K562 (cell line): ENCODE measurements at regions not wholly inside any gene's neighbourhood (a gene's known extent, or its start where the extent isn't known, plus 50 kb on each side); places are given as distances from the start of the nearest gene placed in this dataset.

Experiments used
- ATAC-seq: fragments of 200-7000 bp; cut with Tn5 transposase; 3 replicates; pipeline ENCODE4 v1.9.1; 2020; ENCODE audit warnings: moderate library complexity
- BruUV-seq: library from RNA; stranded (reverse); fragments of 400-500 nt; replicated peaks from 2 replicates; lab custom pipeline; 2021; lab: Mats Ljungman, UMichigan
- CTCF ChIA-PET: fragments of 300-600 bp; formaldehyde crosslinking; extraction: SDS; loops from one replicate; lab custom pipeline; 2021; ENCODE audit warnings: low intra/inter-chr PET ratio; lab: Yijun Ruan, JAX
- POLR2A ChIA-PET: fragments of 300-600, 350-650 bp; sonication (Branson Sonifier 250); formaldehyde crosslinking; extraction: SDS; loops from one replicate; lab custom pipeline; 2021; ENCODE audit warnings: antibody characterized with exemption, inconsistent platforms; lab: Yijun Ruan, JAX
- DNase-seq, 4 experiments: peaks; one replicate each; pipeline versions ENCODE4 v3.0.0 to v3.0.0-alpha.2; 2011 to 2018; ENCODE audit warnings: low spot score in 3 of 4, mixed read lengths in 3 of 4; ENCODE audit errors: extremely low read depth in 1 of 4
- FAIRE-seq: peaks from 2 replicates; lab custom pipeline; 2011; peaks lifted over from hg19 to GRCh38; lab: Jason Lieb, UNC
- H2AFZ ChIP-seq: 2 replicates; pipeline ENCODE4 v1.6.0; 2011; ENCODE audit warnings: low read depth, low read length, control low read depth, inconsistent platforms
- H3K27ac ChIP-seq: fragments of 200-600 bp; 3 replicates; pipeline ENCODE4 v1.8.0; 2011; ENCODE audit warnings: low read depth, mild to moderate bottlenecking, control low read depth, inconsistent platforms, low read length, moderate library complexity, mixed read lengths; ENCODE audit errors: extremely low read depth
- H3K27me3 ChIP-seq, 2 experiments: fragments of 300-600 bp in 1 of 2; 2 replicates in 1 of 2; 3 replicates in 1 of 2; pipeline versions ENCODE4 v1.6.0 to v1.8.0; 2011; ENCODE audit warnings: inconsistent platforms in 2 of 2, low read length in 2 of 2, mild to moderate bottlenecking in 1 of 2, mixed read lengths in 1 of 2, moderate library complexity in 1 of 2; ENCODE audit not compliant: control insufficient read depth in 2 of 2, insufficient read depth in 2 of 2
- H3K36me3 ChIP-seq: fragments of 300-600 bp; 3 replicates; pipeline ENCODE4 v1.8.0; 2011; ENCODE audit warnings: mild to moderate bottlenecking, low read length, inconsistent platforms; ENCODE audit not compliant: control insufficient read depth, insufficient read depth
- H3K4me1 ChIP-seq, 2 experiments: fragments of 200-600 bp in 1 of 2; replicated peaks in 1 of 2; 2 replicates in 1 of 2; 3 replicates in 1 of 2; pipeline versions ENCODE4 v1.5.1 to v1.8.0; 2011; ENCODE audit warnings: inconsistent platforms in 2 of 2, low read length in 2 of 2, mild to moderate bottlenecking in 1 of 2, mixed read lengths in 1 of 2, moderate library complexity in 1 of 2; ENCODE audit not compliant: control insufficient read depth in 2 of 2, insufficient read depth in 2 of 2
- H3K4me2 ChIP-seq: 2 replicates; pipeline ENCODE4 v1.6.1; 2011; ENCODE audit warnings: low read length, control low read depth, inconsistent platforms, mixed read lengths; ENCODE audit not compliant: insufficient read depth
- H3K4me3 ChIP-seq: fragments of 200-600 bp; sonication (generic), shearing (Covaris generic); 2 replicates; pipeline ENCODE4 v1.5.1; 2016; ENCODE audit warnings: control low read depth, inconsistent platforms
- H3K79me2 ChIP-seq: fragments of 200-600 bp; 3 replicates; pipeline ENCODE4 v1.8.0; 2011; ENCODE audit warnings: low read length, inconsistent platforms; ENCODE audit not compliant: control insufficient read depth, insufficient read depth
- H3K9ac ChIP-seq, 2 experiments: 2 replicates each; pipeline versions ENCODE4 v1.6.0 to v1.6.1; 2011; ENCODE audit warnings: low read depth in 2 of 2, low read length in 2 of 2, control low read depth in 1 of 2, inconsistent platforms in 1 of 2, mild to moderate bottlenecking in 1 of 2, mixed read lengths in 1 of 2; ENCODE audit not compliant: insufficient read depth in 1 of 2
- H3K9me1 ChIP-seq: one replicate; pipeline ENCODE4 v1.6.0; 2011; ENCODE audit warnings: inconsistent platforms, mild to moderate bottlenecking, low read length, moderate library complexity; ENCODE audit not compliant: control insufficient read depth, insufficient read depth
- H3K9me3 ChIP-seq: replicated peaks from 2 replicates; pipeline ENCODE4 v1.5.1; 2011; ENCODE audit warnings: low read depth, low read length, inconsistent platforms; ENCODE audit not compliant: control insufficient read depth, insufficient read depth
- H4K20me1 ChIP-seq: replicated peaks from 2 replicates; pipeline ENCODE4 v1.6.1; 2011; ENCODE audit warnings: low read length, inconsistent platforms, mixed read lengths; ENCODE audit not compliant: control insufficient read depth, insufficient read depth
- AFF1 ChIP-seq, 2 experiments: fragments of 450-650 bp; IDR thresholded peaks; 2 replicates each; pipeline ENCODE4 v1.6.1; 2018; ENCODE audit warnings: mild to moderate bottlenecking in 2 of 2, low read depth in 1 of 2; ENCODE audit not compliant: partially characterized antibody in 2 of 2
- CXXC5 ChIP-seq: fragments of 250-450 bp; sonication (Bioruptor Pico); IDR thresholded peaks from 2 replicates; pipeline ENCODE4 v1.8.0; 2022; ENCODE audit warnings: inconsistent platforms, mild to moderate bottlenecking, moderate library complexity
- FOXK2 ChIP-seq, 2 experiments: fragments of 450-650 bp; IDR thresholded peaks in 1 of 2; conservative IDR thresholded peaks in 1 of 2; 2 replicates each; pipeline ENCODE4 v1.6.1; 2016; ENCODE audit warnings: low read depth in 2 of 2, mild to moderate bottlenecking in 1 of 2
- JUN ChIP-seq, 2 experiments: sonication (generic) in 1 of 2; formaldehyde crosslinking in 1 of 2; IDR thresholded peaks; 2 replicates each; pipeline versions ENCODE4 v1.6.1 to v1.8.0; 2012 to 2022; ENCODE audit warnings: borderline replicate concordance in 2 of 2, mild to moderate bottlenecking in 2 of 2, improper control_type of control experiment in 1 of 2, low read depth in 1 of 2, low read length in 1 of 2, missing genetic modification reagents in 1 of 2
- TEAD2 ChIP-seq: fragments of 450-650 bp; IDR thresholded peaks from 2 replicates; pipeline ENCODE4 v1.6.1; 2016; ENCODE audit warnings: missing genetic modification characterization, control low read depth, missing compliant biosample characterization
- WGBS: fragments of 100-300 bp; shearing (Covaris generic); methylation state at CpG from one replicate; pipeline ENCODE4 v1.1.6; 2016; ENCODE audit warnings: low coverage, mixed read lengths; ENCODE audit not compliant: insufficient coverage; ENCODE audit errors: missing lambda C conversion rate; 5-methylcytosine and 5-hydroxymethylcytosine counted together
- in situ Hi-C: fragments of 300-500 bp; cut with MboI; formaldehyde crosslinking; loops from 4 replicates; pipeline ENCODE4 v1.15.0; 2018; ENCODE audit warnings: inconsistent platforms, mixed read lengths
- intact Hi-C: fragments of 100-400 bp; cut with micrococcal nuclease; formaldehyde crosslinking; loops from 2 replicates; pipeline ENCODE4 v1.14.2; 2022

GRCh38 chr10:2464483-2464882 lies 602.9 kb upstream of the PFKP start:
- Histone ChIP-seq H2AFZ (no peak overlapping the region), H3K79me2 (no peaks in the 10 kb centered on the region), H3K9ac (no peak overlapping the region), H3K9me3 (no peaks in the 10 kb centered on the region), H3K4me1 (no peaks in the 10 kb centered on the region), H3K27ac (no peak overlapping the region), H3K36me3 (no peaks in the 10 kb centered on the region), H3K4me2 (no peak overlapping the region), H4K20me1 (no peaks in the 10 kb centered on the region), H3K9me1 (no peaks in the 10 kb centered on the region), H3K4me3 (no peak overlapping the region), H3K27me3 (no peaks in the 10 kb centered on the region)
- ATAC-seq, result no peak
- no TSS peak for BruUV-seq
- ChIA-PET POLR2A (no interaction called here), CTCF (no interaction called here)
- no peak for FAIRE-seq
- TF ChIP-seq FOXK2 (conservative IDR thresholded peaks at IDR 0.05 in 1 of 2, IDR thresholded peaks at IDR 0.05 in 1 of 2; ENCODE audit: low read depth in 2 of 2), result no peak
- TF ChIP-seq JUN (IDR thresholded peaks at IDR 0.05; ENCODE audit: borderline replicate concordance, low read depth, low read length), result no peak
- no peak for TF ChIP-seq JUN (CRISPR knock-in tag; IDR thresholded peaks at IDR 0.05; ENCODE audit: borderline replicate concordance)
- no peak for DNase-seq
- intact Hi-C loops, result no loop called here
- in situ Hi-C loops, result no loop called here

- Histone ChIP-seq H3K36me3 (no peaks in the 10 kb centered on the region), H2AFZ (no peak overlapping the region), H3K9ac (no peak overlapping the region), H3K27me3 (no peaks in the 10 kb centered on the region), H4K20me1 (no peaks in the 10 kb centered on the region), H3K9me1 (no peaks in the 10 kb centered on the region), H3K4me3 (no peak overlapping the region), H3K9me3 (no peaks in the 10 kb centered on the region), H3K4me1 (no peaks in the 10 kb centered on the region), H3K4me2 (no peak overlapping the region), H3K27ac (no peak overlapping the region), H3K79me2 (no peaks in the 10 kb centered on the region)
- BruUV-seq, result no TSS peak
- no peak for TF ChIP-seq TEAD2 (tag)
- no peak for TF ChIP-seq AFF1 (IDR thresholded peaks at IDR 0.05; ENCODE audit: low read depth in 1 of 2, partially characterized antibody in 2 of 2)
- no peak for TF ChIP-seq CXXC5
- POLR2A ChIA-PET, result interaction anchor here (0.6 kb wide), 1 partner anchor 1221 kb away, joined by 3 read pairs; no protein-coding TSS in a partner anchor
- CTCF ChIA-PET, result no interaction called here
- intact Hi-C loops, result no loop called here
- FAIRE-seq, result no peak
- DNase-seq, result no peak
- ATAC-seq, result no peak
- 0% methylated on average over 1 of the region's 1 CpG for WGBS
- in situ Hi-C loops, result no loop called here
These were observed 604.0 kb upstream of the PFKP start for GRCh38 chr10:2463316-2463715.
